ENCODE measurements at regions not wholly inside any gene's neighbourhood (a gene's known extent, or its start where the extent isn't known, plus 50 kb on each side); places are given as distances from the start of the nearest gene placed in this dataset.

DNA sequence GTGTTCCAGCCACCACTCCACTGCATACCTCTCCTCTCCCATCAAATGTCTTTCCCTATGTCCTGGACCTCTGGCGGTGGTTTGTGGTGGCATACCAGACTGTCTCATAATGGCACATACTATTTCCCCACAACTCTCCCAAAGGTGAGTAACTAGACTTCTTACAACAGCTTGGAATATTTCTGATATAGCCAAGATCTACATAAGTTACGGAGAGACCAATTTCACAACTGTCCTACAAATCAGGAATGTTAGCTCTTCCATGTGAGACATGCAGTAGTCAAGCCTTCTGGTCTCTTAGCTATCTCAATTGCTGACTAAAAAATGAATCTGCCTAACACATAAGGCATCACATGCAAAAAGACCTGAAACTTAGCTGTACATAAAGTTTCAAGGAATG lies 588.9 kb downstream of the RNF144B start:
- no peak for DNase-seq

DNA sequence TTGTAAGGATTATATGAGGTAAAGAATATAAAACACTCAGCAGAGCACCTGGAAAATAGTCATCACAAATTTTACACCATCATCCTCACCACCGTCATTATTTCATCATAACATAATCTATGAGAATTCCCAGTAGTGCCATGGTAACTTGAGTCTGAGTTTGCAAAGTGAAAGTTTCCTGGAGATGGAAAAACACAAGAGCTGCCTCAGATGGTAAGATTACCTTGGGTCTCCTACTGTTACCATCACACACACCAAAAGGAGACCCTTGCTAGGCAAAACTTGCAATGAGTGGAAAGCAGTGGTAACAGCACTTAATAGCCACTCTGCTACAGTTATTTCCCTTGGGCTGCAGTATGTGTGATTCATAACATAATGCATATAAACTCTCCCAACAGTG lies 589.8 kb downstream of the RNF144B start:
- DNase-seq = peak; percentile 32

DNA sequence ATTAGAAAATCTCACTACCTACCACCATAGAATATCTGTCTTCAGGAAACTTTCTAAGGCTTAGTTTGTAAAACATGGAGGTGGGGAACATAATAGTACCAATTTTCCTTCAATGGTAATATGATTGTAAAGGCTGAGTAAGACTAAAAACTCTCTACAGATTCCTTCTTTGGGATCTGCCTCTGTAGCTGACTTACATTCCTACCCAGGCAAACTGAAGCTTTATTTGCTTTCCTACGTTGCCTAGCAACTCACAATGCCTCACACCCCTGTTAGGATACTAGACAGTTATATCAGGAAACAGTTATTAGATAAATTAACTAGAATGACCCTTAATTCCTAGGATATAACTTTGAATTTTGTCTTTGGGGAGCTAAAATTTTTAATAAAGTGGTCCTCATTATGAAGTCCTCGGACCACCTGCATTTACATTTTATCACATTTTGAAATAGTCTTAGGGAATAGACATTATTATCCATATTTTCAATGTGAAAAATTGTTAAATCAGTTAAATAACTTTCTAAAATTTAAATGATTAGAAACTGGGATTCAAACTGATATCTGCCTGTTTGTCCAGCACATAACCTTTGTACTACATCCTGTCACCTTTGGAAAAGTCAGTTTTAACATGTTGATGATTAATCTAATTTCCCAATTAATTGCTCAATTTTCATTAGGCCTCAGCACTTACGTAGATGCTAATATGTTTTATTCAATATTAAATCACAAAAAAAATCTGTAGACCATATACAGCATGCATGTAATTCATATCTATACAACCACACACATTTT lies 591.4 kb downstream of the RNF144B start:
- DNase-seq = peak; percentile 81

DNA sequence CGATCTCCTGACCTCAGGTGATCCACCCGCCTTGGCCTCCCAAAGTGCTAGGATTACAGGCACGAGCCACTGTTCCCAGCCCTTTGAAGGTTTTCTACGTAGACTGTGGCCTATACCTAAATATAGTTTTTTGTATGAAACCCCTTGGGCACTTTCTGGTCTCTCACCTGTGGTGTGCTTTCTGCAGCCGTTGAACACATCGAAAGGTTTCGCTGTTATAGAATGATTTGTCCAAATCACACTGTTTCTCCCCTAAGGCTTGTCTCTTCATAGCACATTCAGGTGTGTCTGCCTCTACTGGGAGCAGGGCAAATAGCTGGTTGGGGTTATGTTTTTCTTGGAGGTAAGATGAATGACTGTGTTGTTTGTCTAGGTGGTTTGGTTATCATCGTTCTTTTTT lies 597.9 kb downstream of the RNF144B start:
- no peak for DNase-seq

DNA sequence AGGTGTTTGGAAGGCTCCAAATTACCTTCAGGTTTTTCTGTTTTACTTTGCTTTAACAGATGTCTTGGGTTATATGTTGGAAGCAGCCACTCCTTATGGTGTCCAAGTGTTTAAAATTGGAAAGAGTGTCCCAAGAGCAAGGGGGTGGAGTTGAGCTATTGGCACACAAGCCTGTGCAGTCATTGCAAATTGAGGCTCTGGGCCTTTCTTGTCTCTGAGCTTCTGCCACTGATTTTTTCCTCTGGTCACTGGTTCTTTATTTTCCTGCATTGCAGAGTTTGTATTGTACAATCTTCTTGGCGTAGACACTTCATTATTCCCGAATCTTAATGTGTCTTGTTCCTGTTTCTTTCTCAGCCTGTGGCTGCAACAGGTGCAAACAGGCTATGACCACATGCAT lies 598.8 kb downstream of the RNF144B start:
- no peak for DNase-seq

DNA sequence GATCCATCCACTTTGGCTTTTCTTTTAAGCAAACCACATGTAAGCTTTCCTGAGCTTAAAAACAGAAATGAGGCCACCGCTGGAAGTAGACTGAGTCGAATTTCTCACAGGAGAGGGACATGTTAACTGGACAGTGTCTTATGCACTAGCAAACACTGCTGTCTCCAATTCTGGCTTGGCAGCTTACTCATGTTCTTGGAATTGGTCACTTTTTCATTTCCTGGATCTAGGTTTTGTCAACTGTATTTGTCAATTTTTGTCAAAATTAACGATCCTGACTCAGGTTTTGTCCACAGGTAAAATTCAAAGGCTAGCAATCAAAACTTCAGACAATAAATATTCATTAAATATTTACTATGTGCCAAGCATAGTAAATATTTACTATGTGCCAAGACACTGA lies 601.5 kb downstream of the RNF144B start:
- DNase-seq = no peak

DNA sequence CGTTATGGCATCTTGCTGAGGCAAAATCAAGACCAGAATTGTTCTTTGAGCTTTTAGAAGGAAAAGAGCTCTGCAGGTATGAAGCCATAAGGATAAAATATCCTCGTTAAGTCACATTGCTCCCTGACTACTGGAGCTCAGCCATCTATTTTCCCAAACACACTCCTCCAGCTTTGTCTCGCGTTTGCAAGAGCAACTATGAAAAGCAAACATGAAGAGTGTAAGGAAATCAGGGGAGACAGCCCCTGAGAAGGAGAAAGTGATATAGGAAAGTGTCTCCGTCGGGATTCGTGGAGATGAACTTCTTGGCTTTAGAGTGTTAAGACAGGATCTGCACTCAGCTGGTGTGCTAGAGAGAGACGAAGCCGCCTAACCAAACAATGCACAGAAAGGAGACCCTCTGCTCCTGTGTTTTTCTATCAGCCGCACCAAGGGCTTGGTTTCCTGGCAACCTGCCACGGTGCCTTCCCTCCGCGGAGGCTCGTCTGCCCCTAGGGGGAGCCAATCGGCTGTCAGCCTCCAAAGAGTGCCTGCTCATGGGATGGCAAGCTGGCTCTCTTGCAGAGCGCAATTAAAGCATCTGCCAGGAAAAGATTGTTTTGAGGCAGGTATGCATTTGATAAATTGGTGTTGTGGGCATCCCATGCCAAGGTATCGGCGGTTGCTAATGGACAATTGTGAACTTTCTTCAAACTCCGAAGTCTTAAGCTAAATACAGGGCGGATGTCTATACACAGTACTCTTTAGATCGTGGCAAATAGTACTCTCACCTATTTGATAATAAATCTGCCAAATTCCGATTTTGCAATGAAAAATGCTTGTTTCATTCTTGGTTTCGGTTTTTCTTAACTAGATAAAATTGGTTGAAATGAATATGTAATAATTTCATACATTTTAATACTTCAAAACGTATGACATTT lies 603.2 kb downstream of the RNF144B start:
- peak; percentile 92 for DNase-seq

DNA sequence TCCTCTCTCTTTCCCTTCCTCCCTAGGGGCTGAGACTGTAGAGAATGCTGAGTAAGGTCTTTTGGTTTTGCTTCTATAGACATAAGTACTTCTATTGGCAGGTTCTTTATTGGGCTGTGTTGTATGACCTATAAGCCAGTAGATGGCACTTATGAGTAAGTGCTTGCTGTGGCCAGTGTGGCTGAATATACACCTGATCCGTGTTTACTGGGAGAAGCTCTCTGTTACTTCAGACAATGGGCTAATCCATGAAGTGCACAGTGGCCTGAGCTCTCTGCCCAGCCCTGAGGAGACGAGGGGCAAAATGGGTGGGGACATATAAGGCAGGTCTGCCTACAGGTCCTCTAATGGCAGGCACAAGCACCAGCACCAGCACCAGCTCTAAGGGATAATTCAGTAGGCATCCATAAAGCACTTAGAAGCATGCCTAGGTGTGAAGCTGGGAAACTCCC lies 610.3 kb downstream of the RNF144B start:
- DNase-seq = peak; percentile 22

DNA sequence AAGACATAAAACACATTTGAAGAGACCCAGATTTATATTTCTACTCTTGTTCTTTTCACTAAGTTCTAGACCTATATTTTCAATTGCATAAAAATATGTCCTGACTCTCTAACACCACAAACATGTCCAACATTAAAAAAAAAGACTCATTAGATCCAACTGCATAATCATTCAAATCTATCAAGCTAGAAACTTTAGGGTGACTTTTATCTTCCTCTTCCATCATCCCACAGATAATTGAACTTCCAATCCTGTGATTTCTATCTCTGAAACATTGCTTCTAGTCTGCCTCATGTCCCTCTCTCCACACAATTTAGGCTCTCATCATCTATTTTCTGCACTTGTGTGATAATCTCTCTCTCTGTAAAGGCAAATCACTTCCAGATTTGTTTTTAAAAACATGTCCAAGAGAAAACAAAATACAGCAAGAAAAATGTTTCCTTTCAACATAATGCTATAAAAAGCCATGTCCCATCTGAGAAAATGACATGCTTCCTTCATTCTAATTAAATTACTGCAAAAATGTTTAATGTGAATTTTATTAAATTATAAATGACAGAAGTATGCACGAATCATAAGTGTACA lies 615.9 kb downstream of the RNF144B start:
- no peak for DNase-seq

DNA sequence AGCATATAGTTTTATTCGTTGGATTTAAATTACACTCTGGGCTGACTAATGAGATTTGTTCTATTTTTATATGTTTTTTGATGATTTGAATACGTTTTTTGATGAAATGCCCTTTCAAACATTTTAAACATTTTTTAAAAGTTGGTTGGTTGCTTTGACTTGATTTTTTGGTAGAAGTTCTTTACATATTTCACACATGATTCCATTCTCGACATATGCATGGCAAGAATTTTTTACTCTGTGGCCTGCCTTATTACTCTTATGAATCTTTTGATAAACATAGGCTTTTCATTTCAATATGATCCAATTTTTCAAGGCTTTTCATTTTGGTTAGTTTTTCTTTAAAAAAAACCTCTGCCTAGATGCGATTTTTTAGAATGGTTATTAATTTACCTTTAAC lies 617.0 kb downstream of the RNF144B start:
- DNase-seq = no peak

DNA sequence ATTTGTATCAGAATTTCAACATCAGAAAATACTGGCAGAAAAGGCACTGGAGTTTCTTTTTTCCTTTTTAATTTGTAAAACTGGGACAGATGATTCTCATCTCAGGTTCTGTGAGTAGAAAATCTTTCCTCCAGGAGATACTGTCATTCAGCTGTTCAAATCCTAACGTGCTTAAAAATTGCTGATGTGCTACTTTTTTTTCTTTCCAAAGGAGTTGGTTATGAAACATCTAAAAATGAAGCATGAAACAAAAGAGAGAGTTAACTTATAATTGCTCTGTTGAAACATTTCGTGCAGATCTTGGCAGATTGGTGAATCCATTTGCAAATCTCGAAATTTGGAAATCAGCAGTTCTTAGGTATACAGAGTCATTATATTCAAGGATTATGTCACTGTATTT lies 622.6 kb downstream of the RNF144B start:
- no peak for DNase-seq

DNA sequence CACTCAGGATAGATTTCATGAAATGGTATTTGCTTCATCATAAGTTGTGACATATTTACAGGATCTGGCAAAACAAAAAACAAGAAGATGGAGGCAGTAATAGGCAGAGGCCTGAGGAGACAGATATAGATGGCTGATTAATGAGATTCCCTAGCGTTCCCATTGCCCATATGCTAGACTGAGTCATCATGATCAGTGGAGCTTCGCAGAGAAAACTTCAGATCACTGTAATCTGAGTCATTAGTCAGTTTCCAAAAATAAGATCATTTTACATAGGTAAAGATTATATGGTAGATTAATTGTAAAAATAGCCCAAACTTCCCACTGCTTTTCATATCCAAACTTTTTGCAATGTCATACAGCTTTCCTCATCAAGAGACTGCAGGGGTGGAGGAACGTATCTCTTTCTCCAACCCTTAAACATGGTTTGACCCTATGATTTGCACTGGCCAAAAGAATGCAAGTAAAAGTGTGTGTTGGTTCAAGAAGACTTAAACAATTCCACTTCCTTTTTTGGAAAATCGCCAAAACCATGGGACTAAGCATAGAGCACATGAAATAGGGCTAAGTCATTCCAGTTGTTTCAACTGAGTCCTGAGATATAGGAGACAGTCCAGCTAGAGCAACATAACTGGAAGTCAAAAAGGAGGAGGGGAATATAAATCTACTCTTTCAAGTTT lies 626.0 kb downstream of the RNF144B start:
- no peak for DNase-seq

DNA sequence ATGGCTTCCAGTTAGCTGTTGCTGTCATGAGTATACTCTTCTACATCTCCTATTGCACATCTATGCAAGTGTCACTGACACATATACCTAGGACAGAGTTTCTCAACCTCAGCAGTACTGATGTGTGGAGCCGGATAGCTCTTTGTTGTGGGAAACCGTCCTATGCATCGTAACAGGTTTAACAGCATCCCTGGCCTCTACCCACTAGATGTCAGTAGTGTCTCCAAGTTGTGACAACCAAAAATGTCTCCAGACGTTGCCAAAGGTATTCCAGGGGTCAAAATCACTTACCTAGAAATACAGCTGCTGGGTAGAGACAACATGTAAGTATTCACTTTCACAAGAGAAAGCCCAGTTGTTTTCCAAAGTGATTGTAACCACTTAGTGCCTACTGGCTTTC lies 637.6 kb downstream of the RNF144B start:
- DNase-seq = peak; percentile 68

DNA sequence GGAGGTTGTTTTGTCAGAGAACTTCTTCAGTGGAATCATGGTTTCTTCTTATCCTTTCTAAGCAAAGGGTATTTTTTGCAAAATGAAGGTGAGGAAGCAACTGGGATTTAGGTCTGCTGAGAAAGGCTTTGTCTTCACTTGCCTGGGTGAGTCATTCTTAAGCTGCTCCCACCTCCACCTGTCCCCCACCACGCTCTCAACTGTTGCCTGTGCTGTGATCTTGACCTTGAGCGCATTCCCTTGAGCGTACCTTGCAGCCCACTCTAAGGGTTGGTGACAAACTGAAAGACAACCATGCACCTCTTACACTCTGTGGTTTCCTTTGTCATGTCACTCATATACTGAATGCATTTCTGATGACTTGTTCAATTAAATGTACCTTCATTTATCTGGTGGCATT lies 641.1 kb downstream of the RNF144B start:
- no peak for DNase-seq

DNA sequence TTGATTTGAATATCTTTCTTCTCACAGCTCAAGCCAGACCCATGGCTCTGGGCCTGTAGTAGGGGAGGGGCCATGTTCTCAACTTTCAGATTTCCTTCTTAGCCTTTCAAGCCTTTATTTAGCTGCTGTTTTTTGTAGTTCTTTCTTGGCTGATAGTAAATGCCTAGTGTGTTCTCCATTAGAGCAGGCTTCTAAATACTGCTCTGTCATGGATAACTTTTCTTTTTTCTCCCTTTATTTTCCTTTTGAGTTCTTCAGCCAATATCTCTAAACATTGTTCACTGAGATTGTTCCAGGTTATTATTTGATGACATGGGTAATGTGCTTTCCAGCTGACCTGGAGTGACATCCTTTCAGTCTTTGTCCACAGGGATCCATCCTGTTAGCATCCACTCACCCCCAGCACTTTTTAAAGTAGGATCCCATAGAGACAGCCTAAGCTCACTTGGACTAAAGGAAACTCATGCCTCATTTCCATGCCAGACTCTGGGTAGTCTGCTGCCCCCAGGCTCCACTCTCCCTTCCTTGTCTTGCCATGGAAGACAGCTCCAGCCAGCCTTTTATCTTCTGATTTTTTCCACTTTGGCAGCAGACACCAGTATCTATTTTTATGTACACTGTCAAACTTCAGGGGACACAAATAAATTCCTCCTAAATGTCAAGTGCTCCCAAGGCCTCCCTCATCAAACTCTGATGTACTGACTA lies 645.6 kb downstream of the RNF144B start:
- no peak for DNase-seq

DNA sequence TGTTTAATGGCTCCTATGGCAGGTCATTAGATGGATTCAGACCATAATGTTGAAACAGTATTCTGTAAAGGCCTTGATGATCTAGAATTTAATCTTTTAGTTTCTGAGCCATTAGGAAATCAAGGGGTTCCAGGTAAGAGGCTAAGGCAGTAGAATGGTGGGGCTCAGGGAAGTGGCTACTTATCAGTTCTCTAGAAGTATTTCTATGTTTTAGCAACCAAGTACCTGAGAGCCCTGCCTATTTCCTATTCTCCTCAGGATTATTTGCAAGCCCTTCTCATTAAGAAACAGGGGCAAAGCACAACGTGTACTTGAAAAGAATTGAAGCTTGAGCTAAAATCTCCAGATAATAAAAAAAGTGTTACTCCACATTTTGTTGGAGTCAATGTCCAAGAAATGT lies 646.5 kb downstream of the RNF144B start:
- no peak for DNase-seq

DNA sequence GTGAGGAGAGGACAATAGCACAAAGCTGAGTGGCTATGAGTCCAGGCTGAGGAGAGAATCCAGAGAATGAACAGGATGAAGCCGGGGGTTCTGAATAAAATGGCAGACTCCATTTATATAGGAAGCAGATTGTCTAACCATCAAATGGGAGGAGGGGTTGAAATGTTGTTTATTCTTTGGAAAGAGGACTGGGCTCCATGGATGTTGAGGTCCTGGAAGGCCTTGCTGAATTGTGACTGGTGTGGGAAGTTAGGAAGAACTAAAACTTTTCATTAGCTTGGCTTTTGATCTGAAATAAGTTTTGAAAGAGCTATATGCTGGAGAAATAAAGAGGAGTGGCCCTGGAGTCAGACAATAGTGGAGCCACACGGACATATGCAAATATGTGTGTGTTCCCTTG lies 647.8 kb downstream of the RNF144B start:
- DNase-seq = no peak

DNA sequence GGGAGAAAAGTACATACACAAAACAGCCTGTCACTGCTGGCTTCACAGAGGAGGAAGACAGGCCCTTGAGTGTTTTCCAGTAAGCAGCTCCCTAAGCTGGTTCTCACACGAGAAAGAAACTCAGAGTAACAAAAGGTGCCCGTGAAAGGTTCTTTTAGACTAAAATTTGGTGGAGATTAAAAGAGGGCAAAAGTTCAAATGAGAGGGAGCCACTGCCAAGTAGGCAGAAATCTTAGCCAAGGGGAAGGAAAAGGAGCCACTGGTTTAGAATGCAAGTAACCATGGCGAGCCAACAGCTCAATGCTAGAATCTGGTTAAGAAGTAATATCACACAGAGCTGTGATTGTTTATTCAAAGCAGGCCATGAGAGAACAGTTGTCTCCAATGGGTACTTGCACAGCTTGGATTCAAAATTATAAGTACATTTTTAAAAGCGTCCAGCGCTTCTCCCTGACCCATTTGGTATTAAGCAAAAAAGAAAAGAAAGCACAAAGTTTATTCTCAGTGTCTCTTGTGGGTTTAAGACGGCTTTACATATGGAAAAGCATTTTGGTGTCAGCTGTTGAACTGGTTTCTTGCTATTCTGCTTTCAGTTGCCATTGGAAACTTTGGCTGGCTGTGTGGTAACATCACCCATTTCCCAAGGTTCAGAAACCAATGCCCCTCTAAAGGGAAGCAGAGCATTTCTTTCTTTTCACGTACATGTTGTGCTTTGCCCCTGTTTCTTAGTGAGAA lies 648.5 kb downstream of the RNF144B start:
- no peak for DNase-seq

DNA sequence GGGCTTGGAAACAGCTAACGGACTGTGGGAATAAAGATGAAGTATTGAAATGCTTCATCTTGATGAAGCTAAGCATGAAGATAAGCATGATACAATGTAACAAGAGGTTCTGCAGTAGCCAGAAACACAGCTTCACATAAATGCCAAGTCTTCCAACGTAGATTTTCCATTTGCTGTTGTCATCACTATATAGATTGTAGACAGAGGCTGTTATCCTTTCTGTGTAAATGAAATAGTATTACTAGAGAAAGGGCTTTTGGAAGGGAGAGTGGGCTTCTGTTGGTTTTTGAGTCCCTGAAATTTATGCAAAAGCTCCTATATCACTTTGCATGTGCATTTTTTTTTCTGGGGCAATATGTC lies 649.0 kb downstream of the RNF144B start:
- DNase-seq = no peak

DNA sequence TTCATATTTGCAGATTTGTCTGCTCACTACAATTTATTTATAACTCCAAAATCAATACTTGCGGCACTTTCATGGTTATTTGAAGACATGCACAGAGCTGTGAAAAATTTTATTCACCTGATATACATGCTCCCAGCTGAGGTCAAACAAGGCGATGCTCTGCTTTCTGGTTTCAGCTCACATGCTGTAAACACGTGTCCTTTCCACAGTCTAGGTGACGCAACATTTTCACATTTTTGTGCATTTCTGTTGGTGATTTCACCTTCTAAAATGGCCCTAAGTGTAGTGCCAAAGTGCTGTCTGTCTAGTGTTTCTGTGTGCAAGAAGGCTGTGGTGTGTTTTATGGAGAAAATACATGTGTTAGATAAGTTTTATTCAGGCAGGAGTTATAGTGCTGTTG lies 650.5 kb downstream of the RNF144B start:
- no peak for DNase-seq

DNA sequence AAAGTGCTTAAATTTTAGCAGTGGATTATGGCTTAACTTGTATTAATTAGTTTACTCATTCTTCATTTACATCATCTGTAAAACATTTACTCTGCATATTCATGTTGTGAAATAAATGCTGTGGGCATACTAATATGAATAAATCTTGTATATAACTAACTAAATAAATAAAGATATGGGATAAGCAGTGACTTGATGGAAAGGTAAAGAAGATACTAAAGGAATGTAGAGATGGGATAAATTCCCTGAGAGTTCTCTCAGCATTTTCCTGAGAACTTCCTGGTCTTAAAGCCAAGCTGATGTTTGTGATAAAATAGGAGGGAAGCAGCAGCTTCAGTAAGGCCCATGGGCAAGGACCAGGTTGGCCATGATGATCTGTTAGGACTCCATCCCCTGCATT lies 652.1 kb downstream of the RNF144B start:
- no peak for DNase-seq

DNA sequence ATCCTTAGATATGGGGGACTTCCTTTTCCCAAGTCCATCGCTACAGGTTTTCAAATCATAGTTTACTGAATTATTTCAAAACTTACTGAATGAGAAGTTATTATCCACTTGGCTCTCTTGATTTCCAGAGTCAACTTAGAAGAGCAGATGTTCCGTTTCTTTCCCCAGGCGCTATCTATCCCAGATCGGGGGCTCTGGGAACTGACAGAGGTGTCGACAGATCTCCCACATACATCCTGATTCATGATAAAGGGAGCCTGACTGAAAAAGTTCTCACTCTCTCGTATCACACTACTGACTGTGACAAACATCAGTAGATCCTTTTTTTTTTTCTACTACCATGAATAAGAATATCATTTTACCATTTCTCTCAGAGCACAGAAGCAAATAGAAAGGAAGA lies 654.8 kb downstream of the RNF144B start:
- DNase-seq = no peak
